ENCODE measurements at regions not wholly inside any gene's neighbourhood (a gene's known extent, or its start where the extent isn't known, plus 50 kb on each side); places are given as distances from the start of the nearest gene placed in this dataset.

DNA sequence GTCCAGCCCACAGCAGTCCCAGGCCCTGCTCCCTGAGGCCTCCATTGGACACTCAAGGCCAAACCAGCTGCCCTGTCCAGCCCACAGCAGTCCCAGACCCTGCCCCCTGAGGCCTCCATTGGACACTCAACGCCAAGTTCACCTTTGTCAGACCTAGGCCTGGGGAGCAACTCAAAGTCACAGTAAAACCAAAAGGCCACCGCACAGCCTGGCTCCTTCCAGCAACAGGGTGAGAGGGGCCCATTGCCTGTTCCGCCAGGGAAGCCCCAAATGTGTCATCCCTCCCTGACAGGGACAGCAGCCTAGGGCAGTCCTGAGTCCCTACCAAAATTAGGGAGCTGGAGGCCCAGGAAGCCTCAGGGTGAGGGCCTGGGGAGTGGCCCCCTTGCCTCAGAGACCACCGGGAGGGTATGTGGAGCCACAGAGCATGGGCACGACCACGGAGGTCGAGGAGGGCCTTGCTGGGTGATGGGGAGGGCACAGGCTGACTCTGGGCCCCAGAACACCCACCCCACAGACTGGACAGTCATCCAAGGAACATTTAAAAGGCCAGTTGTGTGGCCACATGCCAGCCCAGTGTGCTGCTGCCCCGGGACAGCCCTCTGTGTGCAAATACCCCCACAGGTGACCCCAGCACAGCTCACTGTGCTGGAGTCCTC, 66.5 kb upstream of the PPP2R2D start:
- H3K4me3 Mint-ChIP-seq, result no peak overlapping the region
- no peak overlapping the region for H3K27ac Mint-ChIP-seq
- no peak overlapping the region for H3K23ac ChIP-seq (ENCODE audit: insufficient read length, low read depth, low read length)
- no peak overlapping the region for H3K14ac ChIP-seq (ENCODE audit: insufficient read depth, low read length)
- H3K9me3 ChIP-seq (ENCODE audit: control insufficient read depth, low read depth, low read length), result no peaks in the 10 kb centered on the region
- H3K23me2 ChIP-seq (ENCODE audit: insufficient read length, low read depth, low read length, poor library complexity, severe bottlenecking), result no peaks in the 10 kb centered on the region
- no peak overlapping the region for H2AFZ ChIP-seq (ENCODE audit: low read length)
- no peak overlapping the region for H2BK12ac ChIP-seq (ENCODE audit: insufficient read length, low read depth, low read length)
- H3K36me3 Mint-ChIP-seq (ENCODE audit: insufficient read depth in 1 of 3, low read depth in 3 of 3), result no peaks in the 10 kb centered on the region
- H3K4me1 Mint-ChIP-seq, result peaks cover 3 to 5% of the 10 kb centered on the region in 2 experiments; a peak in 2 of 4 replicates
- no peaks in the 10 kb centered on the region for H3K27me3 ChIP-seq (ENCODE audit: insufficient read depth, low read length)
- no peak overlapping the region for H3K18ac ChIP-seq (ENCODE audit: insufficient read length, low read depth, low read length)
- H2BK120ac ChIP-seq (ENCODE audit: low read depth, low read length, poor library complexity, severe bottlenecking), result no peak overlapping the region
- no peaks in the 10 kb centered on the region for H3K79me2 ChIP-seq (ENCODE audit: insufficient read depth, low read length)
- H2AK5ac ChIP-seq (ENCODE audit: insufficient read length, low read length), result no peak overlapping the region
- no peak overlapping the region for H4K91ac ChIP-seq (ENCODE audit: insufficient read length, low read depth, low read length)
- no peaks in the 10 kb centered on the region for H4K20me1 ChIP-seq (ENCODE audit: control insufficient read depth, insufficient read depth, insufficient read length)
- TF ChIP-seq, protein P1, sequence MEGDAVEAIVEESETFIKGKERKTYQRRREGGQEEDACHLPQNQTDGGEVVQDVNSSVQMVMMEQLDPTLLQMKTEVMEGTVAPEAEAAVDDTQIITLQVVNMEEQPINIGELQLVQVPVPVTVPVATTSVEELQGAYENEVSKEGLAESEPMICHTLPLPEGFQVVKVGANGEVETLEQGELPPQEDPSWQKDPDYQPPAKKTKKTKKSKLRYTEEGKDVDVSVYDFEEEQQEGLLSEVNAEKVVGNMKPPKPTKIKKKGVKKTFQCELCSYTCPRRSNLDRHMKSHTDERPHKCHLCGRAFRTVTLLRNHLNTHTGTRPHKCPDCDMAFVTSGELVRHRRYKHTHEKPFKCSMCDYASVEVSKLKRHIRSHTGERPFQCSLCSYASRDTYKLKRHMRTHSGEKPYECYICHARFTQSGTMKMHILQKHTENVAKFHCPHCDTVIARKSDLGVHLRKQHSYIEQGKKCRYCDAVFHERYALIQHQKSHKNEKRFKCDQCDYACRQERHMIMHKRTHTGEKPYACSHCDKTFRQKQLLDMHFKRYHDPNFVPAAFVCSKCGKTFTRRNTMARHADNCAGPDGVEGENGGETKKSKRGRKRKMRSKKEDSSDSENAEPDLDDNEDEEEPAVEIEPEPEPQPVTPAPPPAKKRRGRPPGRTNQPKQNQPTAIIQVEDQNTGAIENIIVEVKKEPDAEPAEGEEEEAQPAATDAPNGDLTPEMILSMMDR (conservative IDR thresholded peaks at IDR 0.05), result no peak
- DNase-seq, result no peak
- H4K5ac ChIP-seq (ENCODE audit: insufficient read length, low read depth, low read length), result no peak overlapping the region
- no peak overlapping the region for H3K9ac ChIP-seq (ENCODE audit: extremely low read depth, insufficient read length, low read length)
- no peak overlapping the region for H3K4me2 ChIP-seq (ENCODE audit: insufficient read depth, insufficient read length, low read length)
- H2BK5ac ChIP-seq (ENCODE audit: insufficient read length, low read length), result no peak overlapping the region
- H3K79me1 ChIP-seq (ENCODE audit: insufficient read depth, low read depth, low read length, poor library complexity, severe bottlenecking), result no peaks in the 10 kb centered on the region
- WGBS (ENCODE audit: extremely low coverage, insufficient read length, low lambda C conversion rate), result no CpG with 5 or more reads among the region's 8 CpGs
- no peak overlapping the region for H3K27ac ChIP-seq (ENCODE audit: insufficient read length, low read depth, low read length)
- H2BK20ac ChIP-seq (ENCODE audit: low read depth, low read length, poor library complexity, severe bottlenecking), result no peak overlapping the region
- H3T11ph ChIP-seq (ENCODE audit: low read length), result no peak overlapping the region
- peaks cover 0 to 3% of the 10 kb centered on the region in 2 experiments; a peak in 4 of 5 replicates for H3K9me3 Mint-ChIP-seq
- no peak overlapping the region for H3K56ac ChIP-seq (ENCODE audit: insufficient read length, low read depth, low read length)
- no peaks in the 10 kb centered on the region for H3K4me1 ChIP-seq (ENCODE audit: insufficient read depth, low read length)
- no peaks in the 10 kb centered on the region for H3K27me3 Mint-ChIP-seq (ENCODE audit: low read depth)
- no peak overlapping the region for H4K8ac ChIP-seq (replicated peaks; ENCODE audit: insufficient read length, low read depth, low read length)
- H2BK15ac ChIP-seq (ENCODE audit: low read depth, low read length), result no peak overlapping the region
- no peak overlapping the region for H3K4ac ChIP-seq (ENCODE audit: low read depth, low read length)
